ENCODE measurements at regions not wholly inside any gene's neighbourhood (a gene's known extent, or its start where the extent isn't known, plus 50 kb on each side); places are given as distances from the start of the nearest gene placed in this dataset.

DNA sequence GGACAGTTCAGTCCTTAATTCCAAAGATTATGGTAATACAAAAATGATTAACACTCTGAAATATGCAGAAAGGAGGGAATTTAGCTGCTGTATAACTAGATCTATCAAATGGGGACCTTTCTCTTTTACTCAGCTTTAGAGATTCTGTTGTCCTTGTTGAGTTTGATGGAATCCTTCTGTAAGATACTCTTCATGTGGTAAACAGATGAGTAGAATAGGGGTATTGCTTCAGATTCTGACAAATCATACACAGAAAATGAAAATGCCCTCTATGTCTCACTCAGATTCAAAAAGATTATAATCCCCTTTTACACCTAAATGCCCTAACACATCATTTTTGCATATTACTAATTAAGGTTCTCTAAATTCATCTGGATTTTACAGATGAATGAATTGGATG lies 50.7 kb downstream of the ARHGAP35 start:
- Histone ChIP-seq H3K4me3 (ENCODE audit: low read length in 2 of 2) (no peak overlapping the region), H3K36me3 (replicated peaks in 1 of 2; ENCODE audit: control insufficient read depth in 2 of 2, insufficient read depth in 2 of 2, low read length in 2 of 2) (peaks cover 0 to 5% of the 10 kb centered on the region in 2 donors), H3K14ac (ENCODE audit: low read length) (no peak overlapping the region), H2BK15ac (ENCODE audit: low read length) (no peak overlapping the region), H3K79me1 (ENCODE audit: low read depth, low read length) (no peaks in the 10 kb centered on the region), H3K27ac (replicated peaks; ENCODE audit: low read length) (no peak overlapping the region), H2BK120ac (ENCODE audit: low read depth, low read length) (no peak overlapping the region), H2AK5ac (ENCODE audit: low read depth, low read length) (no peak overlapping the region), H3K23ac (ENCODE audit: low read depth, low read length, poor library complexity) (no peak overlapping the region), H4K8ac (ENCODE audit: low read depth, low read length) (no peak overlapping the region), H3K9ac (ENCODE audit: low read depth, low read length, poor library complexity) (no peak overlapping the region), H2BK12ac (ENCODE audit: low read length) (no peak overlapping the region), H3K4me2 (ENCODE audit: insufficient read depth, low read length, poor library complexity, severe bottlenecking) (no peak overlapping the region), H3K27me3 (ENCODE audit: control insufficient read depth in 3 of 3, insufficient read depth in 3 of 3, low read depth in 1 of 3, low read length in 3 of 3) (no peaks in the 10 kb centered on the region), H3K4ac (ENCODE audit: low read length) (no peak overlapping the region), H4K91ac (ENCODE audit: low read depth, low read length, poor library complexity) (no peak overlapping the region), H3K4me1 (ENCODE audit: control insufficient read depth in 2 of 2, insufficient read depth in 1 of 2, low read depth in 1 of 2, low read length in 2 of 2) (peaks cover 5 to 20% of the 10 kb centered on the region in 2 donors), H3K18ac (ENCODE audit: low read length) (no peak overlapping the region), H3K9me3 (replicated peaks in 1 of 2; ENCODE audit: control insufficient read depth in 2 of 2, insufficient read depth in 1 of 2, low read depth in 1 of 2, low read length in 2 of 2) (no peaks in the 10 kb centered on the region), H2AFZ (ENCODE audit: low read length) (no peak overlapping the region), H2BK5ac (ENCODE audit: low read length) (no peak overlapping the region)
- DNase-seq (ENCODE audit: low spot score), result no peak

DNA sequence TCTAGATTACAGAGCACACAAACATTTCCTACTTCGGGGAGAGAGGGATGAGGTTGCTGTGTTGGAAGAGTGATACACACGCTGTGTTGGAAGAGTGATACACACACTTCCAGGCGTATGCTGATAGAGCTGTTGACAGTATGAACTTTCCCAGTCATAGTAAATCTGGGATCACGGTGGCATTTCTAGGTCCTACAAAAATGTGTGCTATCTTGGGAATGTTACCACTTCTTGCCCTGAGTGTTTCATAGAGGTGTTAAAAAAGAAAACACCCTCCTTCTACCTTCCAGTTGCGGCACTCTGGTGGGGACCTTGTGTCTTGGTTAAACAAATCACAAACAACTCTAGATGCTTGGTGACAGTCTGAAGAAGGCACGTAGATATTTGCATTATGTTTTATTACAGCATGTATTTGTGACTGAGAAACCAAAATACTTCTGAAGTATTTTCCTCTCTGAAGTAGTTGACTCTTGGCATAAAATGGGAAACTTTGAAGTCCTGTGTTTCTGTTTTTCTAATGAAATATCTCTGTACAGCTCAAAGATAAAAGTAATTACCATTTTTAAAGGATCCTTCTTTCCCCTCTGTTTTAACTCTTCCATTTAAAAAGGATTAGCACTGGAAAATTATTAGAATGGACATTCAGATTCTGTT lies 52.5 kb downstream of the ARHGAP35 start:
- Histone ChIP-seq H3K4me2 (ENCODE audit: insufficient read depth, low read length, poor library complexity, severe bottlenecking) (no peak overlapping the region), H3K27me3 (ENCODE audit: control insufficient read depth in 3 of 3, insufficient read depth in 3 of 3, low read depth in 1 of 3, low read length in 3 of 3) (no peaks in the 10 kb centered on the region), H2BK120ac (ENCODE audit: low read depth, low read length) (no peak overlapping the region), H2AK5ac (ENCODE audit: low read depth, low read length) (no peak overlapping the region), H3K4me3 (ENCODE audit: low read length in 2 of 2) (no peak overlapping the region), H2BK15ac (ENCODE audit: low read length) (no peak overlapping the region), H4K8ac (ENCODE audit: low read depth, low read length) (no peak overlapping the region), H3K4me1 (ENCODE audit: control insufficient read depth in 2 of 2, insufficient read depth in 1 of 2, low read depth in 1 of 2, low read length in 2 of 2) (peaks cover 5 to 20% of the 10 kb centered on the region in 2 donors), H4K91ac (ENCODE audit: low read depth, low read length, poor library complexity) (no peak overlapping the region), H2BK12ac (ENCODE audit: low read length) (no peak overlapping the region), H3K9ac (ENCODE audit: low read depth, low read length, poor library complexity) (no peak overlapping the region), H3K9me3 (replicated peaks in 1 of 2; ENCODE audit: control insufficient read depth in 2 of 2, insufficient read depth in 1 of 2, low read depth in 1 of 2, low read length in 2 of 2) (no peaks in the 10 kb centered on the region), H3K27ac (replicated peaks; ENCODE audit: low read length) (peak overlapping the region; percentile 2), H3K18ac (ENCODE audit: low read length) (no peak overlapping the region), H3K79me1 (ENCODE audit: low read depth, low read length) (no peaks in the 10 kb centered on the region), H2BK5ac (ENCODE audit: low read length) (no peak overlapping the region), H3K23ac (ENCODE audit: low read depth, low read length, poor library complexity) (no peak overlapping the region), H2AFZ (ENCODE audit: low read length) (no peak overlapping the region), H3K36me3 (replicated peaks in 1 of 2; ENCODE audit: control insufficient read depth in 2 of 2, insufficient read depth in 2 of 2, low read length in 2 of 2) (peaks cover 0 to 9% of the 10 kb centered on the region in 2 donors), H3K14ac (ENCODE audit: low read length) (no peak overlapping the region), H3K4ac (ENCODE audit: low read length) (no peak overlapping the region)
- no peak for DNase-seq (ENCODE audit: low spot score)
- WGBS, 2 donors (ENCODE audit: extremely low coverage in 2 of 2, insufficient read length in 2 of 2, insufficient replicate concordance in 1 of 2), result no CpG with 5 or more reads among the region's 6 CpGs

- H3K4me2 ChIP-seq (ENCODE audit: insufficient read depth, low read length, poor library complexity, severe bottlenecking), result no peak overlapping the region
- no CpG with 5 or more reads among the region's 4 CpGs for WGBS, 2 donors (ENCODE audit: extremely low coverage in 2 of 2, insufficient read length in 2 of 2, insufficient replicate concordance in 1 of 2)
- no peaks in the 10 kb centered on the region for H3K9me3 ChIP-seq (replicated peaks in 1 of 2; ENCODE audit: control insufficient read depth in 2 of 2, insufficient read depth in 1 of 2, low read depth in 1 of 2, low read length in 2 of 2)
- no peak overlapping the region for H2BK12ac ChIP-seq (ENCODE audit: low read length)
- H2AK5ac ChIP-seq (ENCODE audit: low read depth, low read length), result no peak overlapping the region
- peaks cover 6 to 15% of the 10 kb centered on the region in 2 donors for H3K36me3 ChIP-seq (replicated peaks in 1 of 2; ENCODE audit: control insufficient read depth in 2 of 2, insufficient read depth in 2 of 2, low read length in 2 of 2)
- no peak overlapping the region for H4K91ac ChIP-seq (ENCODE audit: low read depth, low read length, poor library complexity)
- H2BK120ac ChIP-seq (ENCODE audit: low read depth, low read length), result no peak overlapping the region
- H3K27ac ChIP-seq (replicated peaks; ENCODE audit: low read length), result no peak overlapping the region
- no peak for DNase-seq (ENCODE audit: low spot score)
- no peak overlapping the region for H3K18ac ChIP-seq (ENCODE audit: low read length)
- H3K79me1 ChIP-seq (ENCODE audit: low read depth, low read length), result no peaks in the 10 kb centered on the region
- no peaks in the 10 kb centered on the region for H3K27me3 ChIP-seq (ENCODE audit: control insufficient read depth in 3 of 3, insufficient read depth in 3 of 3, low read depth in 1 of 3, low read length in 3 of 3)
- no peak overlapping the region for H3K4me3 ChIP-seq (ENCODE audit: low read length in 2 of 2)
- H3K4ac ChIP-seq (ENCODE audit: low read length), result no peak overlapping the region
- H2BK15ac ChIP-seq (ENCODE audit: low read length), result no peak overlapping the region
- H4K8ac ChIP-seq (ENCODE audit: low read depth, low read length), result no peak overlapping the region
- no peak overlapping the region for H3K9ac ChIP-seq (ENCODE audit: low read depth, low read length, poor library complexity)
- H2AFZ ChIP-seq (ENCODE audit: low read length), result no peak overlapping the region
- peaks cover 5 to 20% of the 10 kb centered on the region in 2 donors for H3K4me1 ChIP-seq (ENCODE audit: control insufficient read depth in 2 of 2, insufficient read depth in 1 of 2, low read depth in 1 of 2, low read length in 2 of 2)
- H2BK5ac ChIP-seq (ENCODE audit: low read length), result no peak overlapping the region
- H3K23ac ChIP-seq (ENCODE audit: low read depth, low read length, poor library complexity), result no peak overlapping the region
- H3K14ac ChIP-seq (ENCODE audit: low read length), result no peak overlapping the region
Measured at GRCh38 chr19:46913852-46914430, 53.1 kb downstream of the ARHGAP35 start.

- no peak for DNase-seq (ENCODE audit: low spot score)
- no peak overlapping the region for H3K18ac ChIP-seq (ENCODE audit: low read length)
- H3K9me3 ChIP-seq (replicated peaks in 1 of 2; ENCODE audit: control insufficient read depth in 2 of 2, insufficient read depth in 1 of 2, low read depth in 1 of 2, low read length in 2 of 2), result no peaks in the 10 kb centered on the region
- H3K27ac ChIP-seq (replicated peaks; ENCODE audit: low read length), result no peak overlapping the region
- no peak overlapping the region for H2BK15ac ChIP-seq (ENCODE audit: low read length)
- no peak overlapping the region for H3K14ac ChIP-seq (ENCODE audit: low read length)
- H3K27me3 ChIP-seq (ENCODE audit: control insufficient read depth in 3 of 3, insufficient read depth in 3 of 3, low read depth in 1 of 3, low read length in 3 of 3), result no peaks in the 10 kb centered on the region
- H2BK5ac ChIP-seq (ENCODE audit: low read length), result no peak overlapping the region
- peaks cover 5 to 20% of the 10 kb centered on the region in 2 donors for H3K4me1 ChIP-seq (ENCODE audit: control insufficient read depth in 2 of 2, insufficient read depth in 1 of 2, low read depth in 1 of 2, low read length in 2 of 2)
- no peak overlapping the region for H2BK120ac ChIP-seq (ENCODE audit: low read depth, low read length)
- H3K23ac ChIP-seq (ENCODE audit: low read depth, low read length, poor library complexity), result no peak overlapping the region
- H2AFZ ChIP-seq (ENCODE audit: low read length), result no peak overlapping the region
- no peak overlapping the region for H2AK5ac ChIP-seq (ENCODE audit: low read depth, low read length)
- H4K91ac ChIP-seq (ENCODE audit: low read depth, low read length, poor library complexity), result no peak overlapping the region
- H3K9ac ChIP-seq (ENCODE audit: low read depth, low read length, poor library complexity), result no peak overlapping the region
- H4K8ac ChIP-seq (ENCODE audit: low read depth, low read length), result no peak overlapping the region
- H3K36me3 ChIP-seq (replicated peaks in 1 of 2; ENCODE audit: control insufficient read depth in 2 of 2, insufficient read depth in 2 of 2, low read length in 2 of 2), result peaks cover 13 to 30% of the 10 kb centered on the region in 2 donors
- H3K4me2 ChIP-seq (ENCODE audit: insufficient read depth, low read length, poor library complexity, severe bottlenecking), result no peak overlapping the region
- H3K4ac ChIP-seq (ENCODE audit: low read length), result no peak overlapping the region
- no CpG with 5 or more reads among the region's 2 CpGs for WGBS, 2 donors (ENCODE audit: extremely low coverage in 2 of 2, insufficient read length in 2 of 2, insufficient replicate concordance in 1 of 2)
- no peaks in the 10 kb centered on the region for H3K79me1 ChIP-seq (ENCODE audit: low read depth, low read length)
- H3K4me3 ChIP-seq (ENCODE audit: low read length in 2 of 2), result no peak overlapping the region
- H2BK12ac ChIP-seq (ENCODE audit: low read length), result no peak overlapping the region
Measured at GRCh38 chr19:46915386-46915785, 54.6 kb downstream of the ARHGAP35 start.
